Activated T-cell treated with anti-CD3 and anti-CD28 coated beads, Interleukin-2, amount 50 U/mL, for 1 hour (primary cell): ENCODE measurements at regions not wholly inside any gene's neighbourhood (a gene's known extent, or its start where the extent isn't known, plus 50 kb on each side); places are given as distances from the start of the nearest gene placed in this dataset.
"Not testable (repeated sequence)": the region's sequence is repeated elsewhere in the genome, so short reads cannot be mapped to it uniquely, and the experiment has no call there.

Source experiments
- DNase-seq: peaks from one replicate; pipeline ENCODE4 v3.0.0-alpha.2; 2020

DNA sequence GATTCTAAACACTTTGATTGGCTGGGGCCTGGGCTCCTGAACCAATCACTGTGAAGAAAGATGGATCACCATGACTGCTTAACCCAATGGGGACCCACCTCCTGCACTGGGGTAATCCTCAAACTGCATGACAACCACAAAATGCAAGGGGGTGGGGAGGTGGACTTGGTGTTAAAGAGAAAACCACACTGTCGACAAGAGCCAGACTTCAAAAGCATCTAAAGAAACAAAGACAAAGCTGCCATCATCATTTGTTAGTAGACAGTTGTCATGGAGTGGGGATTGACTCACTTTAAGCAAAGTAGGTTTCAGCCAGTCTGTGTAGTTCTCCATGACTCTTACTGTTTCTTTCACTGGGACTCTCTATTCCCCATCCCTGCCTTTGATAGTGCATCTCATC is 433.8 kb downstream of the PLPP3 start:
- DNase-seq: no peak

DNA sequence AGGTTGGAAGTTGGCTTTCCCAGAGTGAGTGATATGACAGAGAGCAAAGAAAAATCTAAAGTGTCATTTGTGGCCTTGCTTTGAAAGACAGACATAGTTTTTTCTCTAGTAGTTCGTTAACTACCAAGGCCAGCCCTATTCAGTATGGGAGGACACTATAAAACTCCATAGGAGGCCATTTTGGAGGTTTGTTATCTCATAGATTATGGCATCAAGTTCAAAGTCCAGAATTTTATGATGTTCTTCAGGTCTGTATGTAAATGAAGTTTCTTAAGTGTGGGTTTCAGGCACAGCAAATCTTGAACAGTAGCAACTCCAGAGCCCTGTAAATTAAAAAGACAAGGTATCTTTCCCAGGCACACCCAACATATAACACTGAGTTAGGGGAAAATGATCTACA is 437.1 kb downstream of the PLPP3 start:
- DNase-seq: no peak

- DNase-seq: no peak
These were observed 439.5 kb downstream of the PLPP3 start for GRCh38 chr1:56139836-56140235.

DNA sequence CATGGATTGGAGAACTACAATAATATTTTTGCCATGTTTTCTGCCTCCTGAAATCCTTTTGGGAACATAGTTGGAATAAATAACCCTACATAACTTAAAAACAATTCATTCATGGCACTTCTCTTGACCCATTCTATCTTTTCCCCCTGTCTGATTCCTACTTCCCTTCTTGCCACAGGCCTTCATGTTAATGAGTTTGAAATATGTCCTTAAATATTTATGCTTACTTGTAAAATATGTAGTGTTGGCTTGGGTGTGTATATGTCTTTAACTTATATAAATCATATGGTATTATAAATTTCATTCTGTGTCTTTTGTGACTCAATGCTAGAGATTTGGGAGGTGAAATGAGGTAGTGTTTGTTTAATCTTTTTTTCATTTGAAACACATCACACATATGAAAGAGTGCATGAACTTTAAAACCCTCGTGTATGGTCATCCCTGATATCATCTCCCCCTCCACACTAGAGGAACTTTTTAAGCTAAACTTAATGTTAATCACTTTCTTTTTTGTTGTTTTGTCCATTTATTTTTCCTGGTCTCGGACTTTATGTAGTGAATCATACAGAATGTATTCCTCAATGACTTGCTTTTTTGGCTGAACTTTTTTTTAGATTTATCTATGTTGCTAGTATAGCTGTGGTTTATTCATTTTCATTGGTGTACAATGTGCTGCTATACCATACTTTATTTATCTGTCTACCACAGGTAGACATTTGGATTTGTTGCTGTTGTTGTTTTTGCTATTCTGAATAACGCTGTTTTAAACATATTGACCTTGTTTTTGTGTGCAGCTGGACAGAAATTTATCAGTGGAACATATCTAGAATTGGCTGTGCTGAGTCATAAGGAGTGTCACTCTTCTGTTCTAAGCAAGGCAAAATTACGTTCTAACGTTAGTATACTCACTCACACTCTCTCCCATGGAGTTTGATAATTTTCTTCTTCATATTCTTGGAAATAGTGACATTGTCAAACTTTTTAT is 441.6 kb downstream of the PLPP3 start:
- no peak for DNase-seq

- DNase-seq: no peak
These were observed 442.3 kb downstream of the PLPP3 start for GRCh38 chr1:56137090-56137489.

- DNase-seq: no peak
These were observed 443.6 kb downstream of the PLPP3 start for GRCh38 chr1:56135864-56136147.

GRCh38 chr1:56135069-56135863 is 444.1 kb downstream of the PLPP3 start:
- DNase-seq: no peak

GRCh38 chr1:56133522-56134472 is 445.6 kb downstream of the PLPP3 start:
- no peak for DNase-seq

DNA sequence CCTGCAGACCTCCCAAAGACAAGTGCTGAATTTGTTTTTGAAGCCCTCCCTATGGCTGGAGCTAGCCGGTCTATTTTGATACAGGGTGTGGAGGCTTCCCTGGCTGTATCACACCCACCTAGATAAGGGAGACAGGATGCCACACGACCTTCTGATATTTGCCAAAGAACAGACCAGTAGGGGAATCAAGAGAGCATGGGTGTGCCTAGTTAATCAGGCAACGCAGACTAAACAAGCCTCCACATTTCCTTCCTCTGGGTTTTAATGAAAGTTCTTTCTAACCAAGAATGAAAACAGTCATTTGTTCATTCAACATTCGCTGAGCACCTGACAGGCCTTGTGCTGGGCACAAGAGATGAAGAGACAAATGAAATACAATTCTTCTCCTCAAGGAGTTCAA is 446.8 kb downstream of the PLPP3 start:
- DNase-seq: no peak

DNA sequence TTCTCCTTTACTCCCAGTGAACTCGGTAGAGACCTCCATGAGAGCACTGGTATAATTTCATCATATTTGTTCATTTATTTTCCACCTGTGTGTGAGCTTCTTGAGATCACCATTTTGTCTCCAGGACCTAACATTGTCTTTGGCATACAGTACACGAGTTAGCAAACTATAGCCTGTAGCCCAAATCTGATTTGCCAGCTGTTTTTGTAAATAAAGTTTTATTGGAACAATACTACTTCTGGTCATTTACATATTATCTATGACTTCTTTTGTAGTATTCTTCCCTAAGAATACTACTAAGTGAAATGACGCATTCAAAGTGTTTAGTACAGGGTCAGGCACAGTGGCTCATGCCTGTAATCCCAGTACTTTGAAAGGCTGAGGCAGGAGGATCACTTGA is 449.5 kb downstream of the PLPP3 start:
- no peak for DNase-seq

- no peak for DNase-seq
These were observed 454.0 kb downstream of the PLPP3 start for GRCh38 chr1:56125316-56125715.

- DNase-seq: no peak
These were observed 455.5 kb downstream of the PLPP3 start for GRCh38 chr1:56123826-56124225.

GRCh38 chr1:56123421-56123820 is 455.9 kb downstream of the PLPP3 start:
- no peak for DNase-seq

GRCh38 chr1:56120021-56120420 is 459.3 kb downstream of the PLPP3 start:
- DNase-seq: no peak

- not testable (repeated sequence) for DNase-seq
These were observed 460.7 kb downstream of the PLPP3 start for GRCh38 chr1:56118676-56119075.

GRCh38 chr1:56115701-56116100 is 463.7 kb downstream of the PLPP3 start:
- no peak for DNase-seq

GRCh38 chr1:56113679-56114078 is 465.7 kb downstream of the PLPP3 start:
- DNase-seq: no peak

- no peak for DNase-seq
These were observed 472.1 kb downstream of the PLPP3 start for GRCh38 chr1:56107275-56107638.

- DNase-seq: no peak
These were observed 472.7 kb downstream of the PLPP3 start for GRCh38 chr1:56106531-56107274.

DNA sequence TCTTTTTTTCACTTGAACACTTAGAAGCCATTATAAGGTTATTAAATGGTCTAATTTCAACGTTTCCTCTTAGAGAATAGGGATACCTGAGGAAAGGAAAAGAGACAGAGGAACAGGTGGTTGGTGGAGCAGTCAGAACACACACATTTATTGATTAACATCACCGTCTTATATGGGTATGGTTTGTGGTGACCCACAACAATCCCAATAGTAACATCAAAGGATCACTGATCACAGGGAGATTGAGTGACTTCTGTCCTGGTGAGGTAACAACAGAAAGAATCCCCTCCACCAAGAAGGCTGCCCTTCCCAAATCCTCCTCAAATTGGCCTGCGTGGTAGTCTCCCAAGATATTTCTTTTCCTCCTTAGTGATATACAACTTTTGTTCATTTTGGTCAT is 474.0 kb downstream of the PLPP3 start:
- no peak for DNase-seq

GRCh38 chr1:56099766-56100265 is 479.5 kb downstream of the PLPP3 start:
- DNase-seq: no peak

GRCh38 chr1:56098946-56099345 is 480.4 kb downstream of the PLPP3 start:
- DNase-seq: no peak
